HG02642 (cell line): ENCODE measurements at regions not wholly inside any gene's neighbourhood (a gene's known extent, or its start where the extent isn't known, plus 50 kb on each side); places are given as distances from the start of the nearest gene placed in this dataset.

Experiments
- ATAC-seq: cut with Tn5 transposase; IDR thresholded peaks from one replicate; pipeline ENCODE4 v1.9.1; 2021; ENCODE audit warnings: mild to moderate bottlenecking; ENCODE audit not compliant: unreplicated experiment, poor library complexity

GRCh38 chr5:110021251-110021650, 331.5 kb downstream of the MAN2A1 start:
- no peak for ATAC-seq

GRCh38 chr5:110025160-110025559, 335.4 kb downstream of the MAN2A1 start:
- no peak for ATAC-seq

- no peak for ATAC-seq
These were observed 338.0 kb downstream of the MAN2A1 start for GRCh38 chr5:110027527-110028322.

GRCh38 chr5:110031402-110032140, 341.8 kb downstream of the MAN2A1 start:
- ATAC-seq = no peak

GRCh38 chr5:110032376-110032775, 342.6 kb downstream of the MAN2A1 start:
- ATAC-seq = no peak

GRCh38 chr5:110034056-110034600, 344.4 kb downstream of the MAN2A1 start:
- no peak for ATAC-seq

- no peak for ATAC-seq
These were observed 348.7 kb downstream of the MAN2A1 start for GRCh38 chr5:110038297-110038997.

- ATAC-seq = no peak
These were observed 350.5 kb downstream of the MAN2A1 start for GRCh38 chr5:110040178-110040577.

GRCh38 chr5:110043025-110043424, 353.3 kb downstream of the MAN2A1 start:
- no peak for ATAC-seq

GRCh38 chr5:110045158-110045557, 355.4 kb downstream of the MAN2A1 start:
- ATAC-seq = no peak

- ATAC-seq = no peak
These were observed 358.8 kb downstream of the MAN2A1 start for GRCh38 chr5:110048491-110048890.

GRCh38 chr5:110049816-110050215, 360.1 kb downstream of the MAN2A1 start:
- no peak for ATAC-seq

- no peak for ATAC-seq
These were observed 361.1 kb downstream of the MAN2A1 start for GRCh38 chr5:110050640-110051345.

GRCh38 chr5:110053205-110053604, 363.5 kb downstream of the MAN2A1 start:
- ATAC-seq = no peak

- ATAC-seq = no peak
These were observed 364.1 kb downstream of the MAN2A1 start for GRCh38 chr5:110053824-110054223.

GRCh38 chr5:110054240-110054639, 364.5 kb downstream of the MAN2A1 start:
- peak; percentile 65 for ATAC-seq

GRCh38 chr5:110055302-110055701, 365.6 kb downstream of the MAN2A1 start:
- no peak for ATAC-seq

- no peak for ATAC-seq
These were observed 366.9 kb downstream of the MAN2A1 start for GRCh38 chr5:110056580-110057114.

GRCh38 chr5:110058175-110058574, 368.4 kb downstream of the MAN2A1 start:
- no peak for ATAC-seq

GRCh38 chr5:110062246-110062645, 372.5 kb downstream of the MAN2A1 start:
- ATAC-seq = no peak
